Esophagus mucosa (tissue), 1 donor: ENCODE measurements at regions not wholly inside any gene's neighbourhood (a gene's known extent, or its start where the extent isn't known, plus 50 kb on each side); places are given as distances from the start of the nearest gene placed in this dataset.
"Not testable (repeated sequence)": the region's sequence is repeated elsewhere in the genome, so short reads cannot be mapped to it uniquely, and the experiment has no call there.

Experiments
- ATAC-seq: fragments of 200-7000 bp; cut with Tn5 transposase; one replicate; pipeline ENCODE4 v1.9.1; 2020
- donor health status: DM: yes; HTN: yes; CAD: no.

- no peak for ATAC-seq
Measured at GRCh38 chr5:83001796-83002381, 75.3 kb downstream of the TMEM167A start.

- no peak for ATAC-seq
Measured at GRCh38 chr5:83000922-83001321, 76.3 kb downstream of the TMEM167A start.

GRCh38 chr5:83000428-83000827 lies 76.8 kb downstream of the TMEM167A start:
- ATAC-seq, result no peak

- ATAC-seq, result no peak
Measured at GRCh38 chr5:82993416-82993815, 83.8 kb downstream of the TMEM167A start.

- no peak for ATAC-seq
Measured at GRCh38 chr5:82992646-82993045, 84.5 kb downstream of the TMEM167A start.

GRCh38 chr5:82991678-82992323 lies 85.4 kb downstream of the TMEM167A start:
- no peak for ATAC-seq

GRCh38 chr5:82991059-82991458 lies 86.1 kb downstream of the TMEM167A start:
- ATAC-seq, result no peak

GRCh38 chr5:82987188-82987587 lies 90.0 kb downstream of the TMEM167A start:
- peak; percentile 62 for ATAC-seq

GRCh38 chr5:82986404-82986803 lies 90.8 kb downstream of the TMEM167A start:
- ATAC-seq, result no peak

GRCh38 chr5:82985763-82986162 lies 91.4 kb downstream of the TMEM167A start:
- no peak for ATAC-seq

- no peak for ATAC-seq
Measured at GRCh38 chr5:82984786-82985735, 92.1 kb downstream of the TMEM167A start.

GRCh38 chr5:82982846-82983245 lies 94.3 kb downstream of the TMEM167A start:
- ATAC-seq, result no peak

- ATAC-seq, result not testable (repeated sequence)
Measured at GRCh38 chr5:82976887-82977286, 100.3 kb downstream of the TMEM167A start.

- peak; percentile 98 for ATAC-seq
Measured at GRCh38 chr5:82975812-82976211, 101.4 kb downstream of the TMEM167A start.

GRCh38 chr5:82975396-82975795 lies 101.8 kb downstream of the TMEM167A start:
- no peak for ATAC-seq

- not testable (repeated sequence) for ATAC-seq
Measured at GRCh38 chr5:82974346-82974745, 102.8 kb downstream of the TMEM167A start.

- no peak for ATAC-seq
Measured at GRCh38 chr5:82971901-82972300, 105.3 kb downstream of the TMEM167A start.

- not testable (repeated sequence) for ATAC-seq
Measured at GRCh38 chr5:82971034-82971806, 106.0 kb downstream of the TMEM167A start.

GRCh38 chr5:82969221-82969976 lies 107.8 kb downstream of the TMEM167A start:
- peak; percentile 84 for ATAC-seq

- no peak for ATAC-seq
Measured at GRCh38 chr5:82967072-82967471, 110.1 kb downstream of the TMEM167A start.

GRCh38 chr5:82959466-82959865 lies 117.7 kb downstream of the TMEM167A start:
- no peak for ATAC-seq

GRCh38 chr5:82956600-82956999 lies 120.6 kb downstream of the TMEM167A start:
- ATAC-seq, result no peak
